PC-9 (cell line): ENCODE measurements at regions not wholly inside any gene's neighbourhood (a gene's known extent, or its start where the extent isn't known, plus 50 kb on each side); places are given as distances from the start of the nearest gene placed in this dataset.

Experiments
- EZH2 ChIP-seq: fragments of 200-600 bp; sonication (generic); IDR thresholded peaks from 2 replicates; pipeline ENCODE4 v1.8.0; 2017; ENCODE audit warnings: antibody characterized with exemption, low read depth
- TF ChIP-seq, protein P1 (sequence below): fragments of 200-600 bp; sonication (generic); conservative IDR thresholded peaks from 2 replicates; pipeline ENCODE4 v1.6.1; 2017; ENCODE audit warnings: mixed run types, antibody characterized with exemption, mild to moderate bottlenecking, moderate library complexity

DNA sequence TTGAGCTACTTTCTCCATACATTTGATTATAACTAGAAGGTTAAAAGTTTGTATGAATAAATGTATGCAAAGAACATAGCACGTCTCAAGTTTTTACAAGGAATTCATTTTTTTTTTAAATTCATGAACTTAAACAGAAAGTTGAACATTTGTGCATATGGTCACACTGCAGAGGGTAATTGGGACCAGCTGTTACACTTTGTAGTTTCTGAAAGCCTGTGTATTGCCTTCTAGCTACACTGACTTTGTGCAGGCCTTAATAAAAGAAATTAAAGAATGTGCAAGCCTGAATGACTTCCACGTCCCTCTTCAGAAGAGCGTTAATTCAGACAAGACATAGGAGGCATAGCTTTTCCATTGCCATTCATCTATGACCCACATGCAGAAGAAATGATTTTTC is 153.1 kb upstream of the PCDH18 start:
- TF ChIP-seq, protein P1, sequence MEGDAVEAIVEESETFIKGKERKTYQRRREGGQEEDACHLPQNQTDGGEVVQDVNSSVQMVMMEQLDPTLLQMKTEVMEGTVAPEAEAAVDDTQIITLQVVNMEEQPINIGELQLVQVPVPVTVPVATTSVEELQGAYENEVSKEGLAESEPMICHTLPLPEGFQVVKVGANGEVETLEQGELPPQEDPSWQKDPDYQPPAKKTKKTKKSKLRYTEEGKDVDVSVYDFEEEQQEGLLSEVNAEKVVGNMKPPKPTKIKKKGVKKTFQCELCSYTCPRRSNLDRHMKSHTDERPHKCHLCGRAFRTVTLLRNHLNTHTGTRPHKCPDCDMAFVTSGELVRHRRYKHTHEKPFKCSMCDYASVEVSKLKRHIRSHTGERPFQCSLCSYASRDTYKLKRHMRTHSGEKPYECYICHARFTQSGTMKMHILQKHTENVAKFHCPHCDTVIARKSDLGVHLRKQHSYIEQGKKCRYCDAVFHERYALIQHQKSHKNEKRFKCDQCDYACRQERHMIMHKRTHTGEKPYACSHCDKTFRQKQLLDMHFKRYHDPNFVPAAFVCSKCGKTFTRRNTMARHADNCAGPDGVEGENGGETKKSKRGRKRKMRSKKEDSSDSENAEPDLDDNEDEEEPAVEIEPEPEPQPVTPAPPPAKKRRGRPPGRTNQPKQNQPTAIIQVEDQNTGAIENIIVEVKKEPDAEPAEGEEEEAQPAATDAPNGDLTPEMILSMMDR: no peak
- no peak for TF ChIP-seq EZH2
